LNCAP (cell line): ENCODE measurements at regions not wholly inside any gene's neighbourhood (a gene's known extent, or its start where the extent isn't known, plus 50 kb on each side); places are given as distances from the start of the nearest gene placed in this dataset.

Experiments used
- CTCF ChIP-seq: fragments of 450-650 bp; IDR thresholded peaks from 2 replicates; pipeline ENCODE4 v1.5.1; 2017; ENCODE audit warnings: mild to moderate bottlenecking

GRCh38 chr6:122143813-122144601 lies 255.4 kb upstream of the HSF2 start:
- TF ChIP-seq CTCF = no peak

- TF ChIP-seq CTCF = no peak
These were observed 254.2 kb upstream of the HSF2 start for GRCh38 chr6:122145246-122145645.

DNA sequence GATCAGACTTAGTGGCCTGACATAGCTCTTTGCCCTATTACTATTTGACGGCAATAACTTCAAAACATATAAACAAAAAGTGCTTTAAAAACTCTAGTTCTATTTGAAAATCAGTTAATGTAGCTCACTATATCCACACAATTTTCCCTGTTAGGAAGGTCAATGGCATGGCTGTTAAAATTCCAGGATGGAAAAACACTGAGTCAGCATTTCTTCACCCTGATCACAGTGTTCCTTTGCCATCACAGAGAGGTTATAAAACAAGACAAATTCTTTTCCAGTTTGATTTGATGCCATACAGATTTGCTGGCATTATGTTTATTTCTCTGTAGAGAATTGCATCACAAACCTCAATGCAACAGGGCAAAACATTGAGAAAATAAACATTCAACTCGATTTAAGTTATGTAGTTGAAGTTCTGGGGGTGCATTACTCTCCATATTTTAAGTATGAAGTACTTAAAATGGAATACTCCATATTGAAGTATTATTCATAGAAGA lies 253.7 kb upstream of the HSF2 start:
- TF ChIP-seq CTCF = no peak

DNA sequence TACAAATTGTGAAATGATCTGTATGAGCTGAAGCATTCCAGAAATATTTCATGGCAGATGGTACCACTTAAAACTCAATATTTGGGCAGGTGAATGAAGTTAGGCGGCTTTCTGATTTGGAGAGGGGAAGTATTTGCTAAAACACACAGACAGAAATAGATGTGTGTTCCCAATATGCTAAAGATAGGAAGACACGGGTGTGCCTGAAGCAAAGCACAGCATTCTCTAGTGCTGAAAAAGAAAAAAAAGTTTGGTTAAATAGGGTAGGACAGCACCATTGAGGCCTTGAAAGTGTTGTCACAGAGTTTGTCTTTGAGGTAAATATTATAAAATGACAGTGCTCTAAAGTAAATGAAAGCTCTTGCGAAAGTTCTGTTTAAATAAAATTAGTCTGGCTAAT lies 252.2 kb upstream of the HSF2 start:
- no peak for TF ChIP-seq CTCF

- TF ChIP-seq CTCF = no peak
These were observed 248.4 kb upstream of the HSF2 start for GRCh38 chr6:122151066-122151465.

- no peak for TF ChIP-seq CTCF
These were observed 247.7 kb upstream of the HSF2 start for GRCh38 chr6:122151763-122152162.

DNA sequence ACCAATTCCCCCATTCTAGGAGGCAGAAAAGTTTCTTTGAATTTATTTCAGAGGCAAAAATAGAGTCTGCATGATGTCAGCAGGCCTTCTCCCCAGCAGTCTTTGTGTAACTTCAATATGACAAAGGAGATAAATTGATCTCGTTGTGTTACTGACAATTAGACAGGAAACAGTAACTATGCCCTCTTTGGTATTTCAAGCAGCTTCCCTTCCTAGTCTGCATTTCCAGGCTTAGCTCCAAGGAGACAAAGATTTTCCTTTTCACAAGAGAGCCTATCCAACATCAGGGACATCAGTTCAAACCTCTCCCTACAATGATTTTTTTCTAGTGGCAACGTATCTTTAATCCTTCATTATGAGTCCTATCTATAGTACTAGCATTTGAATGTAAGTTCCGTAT lies 245.9 kb upstream of the HSF2 start:
- no peak for TF ChIP-seq CTCF
